ENCODE measurements at regions not wholly inside any gene's neighbourhood (a gene's known extent, or its start where the extent isn't known, plus 50 kb on each side); places are given as distances from the start of the nearest gene placed in this dataset.

GRCh38 chr2:58896638-58897037 is 655.5 kb upstream of the FANCL start:
- H3K27ac ChIP-seq (ENCODE audit: low read depth, low read length, poor library complexity, severe bottlenecking): no peak overlapping the region
- no peak overlapping the region for H2AFZ ChIP-seq (ENCODE audit: low read length)
- no peaks in the 10 kb centered on the region for H3K27me3 ChIP-seq (ENCODE audit: insufficient read depth, low read length)
- no peaks in the 10 kb centered on the region for H3K4me1 ChIP-seq (ENCODE audit: insufficient read depth, low read length, severe bottlenecking)
- H4K20me1 ChIP-seq (ENCODE audit: insufficient read depth, low read length): no peaks in the 10 kb centered on the region
- no peak overlapping the region for H3K4me3 ChIP-seq (ENCODE audit: low read depth, low read length, poor library complexity, severe bottlenecking)
- no peak for TF ChIP-seq CTCF (IDR thresholded peaks at IDR 0.05; ENCODE audit: low read length)
- no peak for TF ChIP-seq EZH2 (IDR thresholded peaks at IDR 0.05; ENCODE audit: borderline replicate concordance, low read length)
- no peak overlapping the region for H3K4me2 ChIP-seq (ENCODE audit: low read length)
- H3K9me2 ChIP-seq (ENCODE audit: low read depth, low read length): no peaks in the 10 kb centered on the region
- H3K9me3 ChIP-seq (ENCODE audit: low read length): no peaks in the 10 kb centered on the region
- H3K36me3 ChIP-seq (ENCODE audit: insufficient read depth, low read length): no peaks in the 10 kb centered on the region
- H3F3A ChIP-seq (ENCODE audit: insufficient read depth, low read length): no peaks in the 10 kb centered on the region
- H3K79me2 ChIP-seq (ENCODE audit: insufficient read depth, low read length): no peaks in the 10 kb centered on the region
- H3K9ac ChIP-seq (ENCODE audit: low read length): no peak overlapping the region

GRCh38 chr2:58895857-58896256 is 654.7 kb upstream of the FANCL start:
- Histone ChIP-seq H3K9me3 (ENCODE audit: low read length) (no peaks in the 10 kb centered on the region), H3F3A (ENCODE audit: insufficient read depth, low read length) (no peaks in the 10 kb centered on the region), H3K27ac (ENCODE audit: low read depth, low read length, poor library complexity, severe bottlenecking) (no peak overlapping the region), H3K27me3 (ENCODE audit: insufficient read depth, low read length) (no peaks in the 10 kb centered on the region), H3K9ac (ENCODE audit: low read length) (no peak overlapping the region), H3K4me2 (ENCODE audit: low read length) (no peak overlapping the region), H2AFZ (ENCODE audit: low read length) (no peak overlapping the region), H3K36me3 (ENCODE audit: insufficient read depth, low read length) (no peaks in the 10 kb centered on the region), H3K79me2 (ENCODE audit: insufficient read depth, low read length) (no peaks in the 10 kb centered on the region), H3K9me2 (ENCODE audit: low read depth, low read length) (no peaks in the 10 kb centered on the region), H4K20me1 (ENCODE audit: insufficient read depth, low read length) (no peaks in the 10 kb centered on the region), H3K4me1 (ENCODE audit: insufficient read depth, low read length, severe bottlenecking) (no peaks in the 10 kb centered on the region), H3K4me3 (ENCODE audit: low read depth, low read length, poor library complexity, severe bottlenecking) (no peak overlapping the region)
- TF ChIP-seq CTCF (IDR thresholded peaks at IDR 0.05; ENCODE audit: low read length) (no peak), EZH2 (IDR thresholded peaks at IDR 0.05; ENCODE audit: borderline replicate concordance, low read length) (no peak)

- H2AFZ ChIP-seq (ENCODE audit: low read length): no peak overlapping the region
- no peaks in the 10 kb centered on the region for H3K36me3 ChIP-seq (ENCODE audit: insufficient read depth, low read length)
- H3K4me3 ChIP-seq (ENCODE audit: low read depth, low read length, poor library complexity, severe bottlenecking): no peak overlapping the region
- H3K9me2 ChIP-seq (ENCODE audit: low read depth, low read length): no peaks in the 10 kb centered on the region
- no peaks in the 10 kb centered on the region for H3F3A ChIP-seq (ENCODE audit: insufficient read depth, low read length)
- no peak overlapping the region for H3K9ac ChIP-seq (ENCODE audit: low read length)
- no peaks in the 10 kb centered on the region for H3K27me3 ChIP-seq (ENCODE audit: insufficient read depth, low read length)
- no peaks in the 10 kb centered on the region for H3K4me1 ChIP-seq (ENCODE audit: insufficient read depth, low read length, severe bottlenecking)
- no peaks in the 10 kb centered on the region for H3K79me2 ChIP-seq (ENCODE audit: insufficient read depth, low read length)
- no peak overlapping the region for H3K27ac ChIP-seq (ENCODE audit: low read depth, low read length, poor library complexity, severe bottlenecking)
- H4K20me1 ChIP-seq (ENCODE audit: insufficient read depth, low read length): no peaks in the 10 kb centered on the region
- no peak overlapping the region for H3K4me2 ChIP-seq (ENCODE audit: low read length)
- no peak for TF ChIP-seq CTCF (IDR thresholded peaks at IDR 0.05; ENCODE audit: low read length)
- no peak for TF ChIP-seq EZH2 (IDR thresholded peaks at IDR 0.05; ENCODE audit: borderline replicate concordance, low read length)
- no peaks in the 10 kb centered on the region for H3K9me3 ChIP-seq (ENCODE audit: low read length)
Measured at GRCh38 chr2:58893656-58894351, 652.7 kb upstream of the FANCL start.

All from OCI-LY1 (cell line).